ENCODE measurements at regions not wholly inside any gene's neighbourhood (a gene's known extent, or its start where the extent isn't known, plus 50 kb on each side); places are given as distances from the start of the nearest gene placed in this dataset.

DNA sequence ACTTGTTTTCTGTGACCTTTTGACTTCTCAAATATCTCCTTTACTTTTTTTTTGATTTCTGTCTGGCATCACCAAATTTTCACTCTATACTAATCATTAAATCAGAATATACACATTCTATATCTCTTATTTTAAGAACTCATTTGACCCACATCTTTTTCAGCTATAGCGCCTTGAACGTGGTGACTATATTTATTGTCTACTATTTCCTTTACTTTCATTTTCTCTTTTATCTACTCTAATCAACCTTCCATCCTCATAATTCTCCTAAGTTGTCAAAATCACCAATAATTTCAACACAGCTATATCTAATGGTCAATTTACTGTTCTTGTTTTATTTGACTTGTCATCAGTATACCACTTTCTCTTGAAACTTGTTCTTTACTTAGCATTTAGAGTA lies 119.0 kb upstream of the CBLB start:
- TF ChIP-seq, protein P1, sequence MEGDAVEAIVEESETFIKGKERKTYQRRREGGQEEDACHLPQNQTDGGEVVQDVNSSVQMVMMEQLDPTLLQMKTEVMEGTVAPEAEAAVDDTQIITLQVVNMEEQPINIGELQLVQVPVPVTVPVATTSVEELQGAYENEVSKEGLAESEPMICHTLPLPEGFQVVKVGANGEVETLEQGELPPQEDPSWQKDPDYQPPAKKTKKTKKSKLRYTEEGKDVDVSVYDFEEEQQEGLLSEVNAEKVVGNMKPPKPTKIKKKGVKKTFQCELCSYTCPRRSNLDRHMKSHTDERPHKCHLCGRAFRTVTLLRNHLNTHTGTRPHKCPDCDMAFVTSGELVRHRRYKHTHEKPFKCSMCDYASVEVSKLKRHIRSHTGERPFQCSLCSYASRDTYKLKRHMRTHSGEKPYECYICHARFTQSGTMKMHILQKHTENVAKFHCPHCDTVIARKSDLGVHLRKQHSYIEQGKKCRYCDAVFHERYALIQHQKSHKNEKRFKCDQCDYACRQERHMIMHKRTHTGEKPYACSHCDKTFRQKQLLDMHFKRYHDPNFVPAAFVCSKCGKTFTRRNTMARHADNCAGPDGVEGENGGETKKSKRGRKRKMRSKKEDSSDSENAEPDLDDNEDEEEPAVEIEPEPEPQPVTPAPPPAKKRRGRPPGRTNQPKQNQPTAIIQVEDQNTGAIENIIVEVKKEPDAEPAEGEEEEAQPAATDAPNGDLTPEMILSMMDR (IDR thresholded peaks at IDR 0.05; ENCODE audit: low read depth, low read length, missing input control), result no peak
- TF ChIP-seq, protein P2, sequence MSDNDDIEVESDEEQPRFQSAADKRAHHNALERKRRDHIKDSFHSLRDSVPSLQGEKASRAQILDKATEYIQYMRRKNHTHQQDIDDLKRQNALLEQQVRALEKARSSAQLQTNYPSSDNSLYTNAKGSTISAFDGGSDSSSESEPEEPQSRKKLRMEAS (IDR thresholded peaks at IDR 0.05), result no peak
- TF ChIP-seq, protein P3, sequence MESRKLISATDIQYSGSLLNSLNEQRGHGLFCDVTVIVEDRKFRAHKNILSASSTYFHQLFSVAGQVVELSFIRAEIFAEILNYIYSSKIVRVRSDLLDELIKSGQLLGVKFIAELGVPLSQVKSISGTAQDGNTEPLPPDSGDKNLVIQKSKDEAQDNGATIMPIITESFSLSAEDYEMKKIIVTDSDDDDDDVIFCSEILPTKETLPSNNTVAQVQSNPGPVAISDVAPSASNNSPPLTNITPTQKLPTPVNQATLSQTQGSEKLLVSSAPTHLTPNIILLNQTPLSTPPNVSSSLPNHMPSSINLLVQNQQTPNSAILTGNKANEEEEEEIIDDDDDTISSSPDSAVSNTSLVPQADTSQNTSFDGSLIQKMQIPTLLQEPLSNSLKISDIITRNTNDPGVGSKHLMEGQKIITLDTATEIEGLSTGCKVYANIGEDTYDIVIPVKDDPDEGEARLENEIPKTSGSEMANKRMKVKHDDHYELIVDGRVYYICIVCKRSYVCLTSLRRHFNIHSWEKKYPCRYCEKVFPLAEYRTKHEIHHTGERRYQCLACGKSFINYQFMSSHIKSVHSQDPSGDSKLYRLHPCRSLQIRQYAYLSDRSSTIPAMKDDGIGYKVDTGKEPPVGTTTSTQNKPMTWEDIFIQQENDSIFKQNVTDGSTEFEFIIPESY (IDR thresholded peaks at IDR 0.05), result no peak
- no peak for TF ChIP-seq GABPA (IDR thresholded peaks at IDR 0.05 in 1 of 2, conservative IDR thresholded peaks at IDR 0.05 in 1 of 2)
- TF ChIP-seq TAF1 (conservative IDR thresholded peaks at IDR 0.05), result no peak

All from liver (tissue), 3 donors.